NCI-H128 (cell line): ENCODE measurements at regions not wholly inside any gene's neighbourhood (a gene's known extent, or its start where the extent isn't known, plus 50 kb on each side); places are given as distances from the start of the nearest gene placed in this dataset.
A peak's percentile ranks its signal among the peaks of the same experiment; 100 is the strongest.

Source experiments
- DNase-seq: peaks from one replicate; lab custom pipeline; 2025; ENCODE audit not compliant: unreplicated experiment; lab: John Stamatoyannopoulos, UW

- DNase-seq = no peak
Observed at GRCh38 chr11:109914038-109914437, 179.2 kb upstream of the ZC3H12C start.

DNA sequence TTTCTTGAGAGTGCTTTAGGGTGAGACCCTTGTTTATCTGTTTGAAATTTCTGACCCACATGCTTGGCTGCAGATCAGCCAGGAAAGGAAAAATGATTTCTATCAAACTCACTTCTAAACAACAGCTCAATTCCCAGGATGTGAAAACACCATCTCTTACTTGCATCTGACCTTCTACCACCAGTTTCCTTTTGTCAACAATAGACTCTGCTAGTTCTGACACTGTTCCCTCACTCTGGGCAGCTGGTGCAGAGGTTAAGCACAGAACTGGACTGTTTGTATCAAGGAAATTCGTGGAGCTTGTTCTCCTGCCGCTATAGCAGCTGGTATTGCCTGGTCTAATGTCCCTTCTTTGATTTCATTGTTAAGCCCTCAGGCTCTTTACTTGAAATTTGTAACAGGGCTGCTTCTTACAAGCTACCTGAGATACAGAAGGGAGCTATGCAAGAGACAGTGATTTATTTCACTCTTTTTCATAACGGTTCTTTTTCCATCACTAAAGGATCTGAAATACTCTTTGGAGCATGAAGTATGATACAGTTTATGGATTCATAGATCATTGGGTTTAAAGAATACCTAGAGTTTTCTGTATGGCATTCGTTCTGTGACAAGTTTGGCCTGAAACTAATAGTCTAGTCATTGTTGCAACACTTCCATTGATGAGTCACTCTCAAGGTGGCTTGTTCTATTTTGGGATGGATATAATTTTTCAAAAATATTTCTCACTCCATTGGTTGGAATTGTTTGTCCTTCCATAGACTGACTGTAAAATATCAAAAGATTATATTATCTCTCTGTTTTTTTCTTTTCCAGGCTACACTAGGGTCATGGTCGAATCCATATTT is 178.2 kb upstream of the ZC3H12C start:
- DNase-seq = no peak

GRCh38 chr11:109926941-109927340 is 166.3 kb upstream of the ZC3H12C start:
- DNase-seq = no peak

DNA sequence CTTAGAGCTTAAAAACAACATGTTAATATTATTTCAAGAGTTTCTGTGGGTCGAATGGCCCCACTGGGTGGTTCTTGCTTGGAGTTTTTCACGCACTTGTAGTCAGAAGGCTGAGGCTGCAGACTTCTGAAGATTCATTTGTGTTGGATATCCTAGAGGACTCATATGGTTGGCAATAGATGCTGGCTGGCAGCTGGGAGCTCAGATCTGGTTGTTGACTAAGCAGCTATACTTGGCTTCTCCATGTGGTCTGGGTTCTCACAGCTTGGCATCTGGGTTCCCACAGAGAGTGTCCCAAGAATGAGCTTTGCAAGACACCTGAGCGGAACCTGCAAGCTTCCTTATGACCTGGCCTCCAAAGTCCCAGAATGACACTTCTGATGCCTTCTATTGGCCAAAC is 163.9 kb upstream of the ZC3H12C start:
- DNase-seq = no peak

DNA sequence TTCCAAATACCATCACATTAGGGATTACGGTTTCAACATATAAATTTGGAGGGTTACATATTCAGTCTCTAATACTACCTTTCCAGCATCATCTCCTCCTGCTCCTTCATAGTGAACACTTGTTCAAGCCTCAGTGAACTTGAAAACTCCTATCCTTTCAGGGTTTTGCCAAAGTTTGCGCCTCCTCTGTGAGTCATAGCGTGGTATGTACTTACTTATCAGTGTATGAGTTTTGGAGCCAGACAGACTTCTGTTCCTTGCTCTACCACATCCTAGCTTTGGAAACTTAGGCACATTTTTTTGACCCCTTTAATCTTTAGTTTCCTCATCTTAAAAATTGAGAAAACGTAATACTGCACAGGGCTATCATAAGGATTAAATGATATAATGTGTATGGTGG is 160.1 kb upstream of the ZC3H12C start:
- no peak for DNase-seq

DNA sequence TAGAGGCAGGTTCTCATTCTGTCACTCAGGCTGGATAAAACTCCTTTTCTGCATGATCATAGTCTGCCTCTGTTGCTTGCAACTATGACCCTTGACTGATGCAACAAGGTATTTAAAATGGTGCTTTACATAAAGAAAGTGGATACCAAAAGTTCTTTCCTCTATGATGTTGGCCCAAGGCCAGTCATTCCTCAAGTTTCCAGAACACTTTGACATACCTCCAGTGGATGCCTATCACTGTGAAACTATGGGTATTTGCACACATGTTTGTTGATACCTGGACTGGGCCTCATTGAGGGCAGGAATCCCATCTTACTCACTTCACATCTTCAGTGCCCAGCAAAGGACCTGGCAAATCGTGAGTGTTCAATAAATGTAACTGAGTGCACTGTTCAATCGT is 159.0 kb upstream of the ZC3H12C start:
- no peak for DNase-seq

DNA sequence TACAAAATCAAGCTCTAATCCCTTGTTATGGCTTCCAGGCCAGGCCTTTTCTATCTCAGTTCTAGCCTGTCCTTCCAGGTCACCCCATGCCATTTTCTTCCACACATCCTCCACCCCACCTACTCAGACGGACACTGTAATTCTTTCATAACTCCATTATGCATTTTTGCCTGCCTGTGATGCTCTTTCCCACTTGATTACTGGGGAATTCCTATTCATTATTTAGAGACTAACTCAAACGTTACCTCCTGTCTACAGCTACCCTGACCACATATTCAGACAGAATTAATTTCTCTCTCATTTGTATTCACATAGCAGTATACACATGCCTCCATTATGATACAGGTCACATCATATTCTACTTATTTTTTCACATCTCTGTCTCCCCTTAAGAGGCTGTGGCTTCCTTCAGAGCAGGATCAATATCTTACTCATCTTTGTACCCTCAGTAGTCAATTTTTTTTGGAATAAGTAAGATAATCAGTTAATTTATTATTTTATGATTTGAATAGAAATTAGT is 156.5 kb upstream of the ZC3H12C start:
- DNase-seq = no peak

DNA sequence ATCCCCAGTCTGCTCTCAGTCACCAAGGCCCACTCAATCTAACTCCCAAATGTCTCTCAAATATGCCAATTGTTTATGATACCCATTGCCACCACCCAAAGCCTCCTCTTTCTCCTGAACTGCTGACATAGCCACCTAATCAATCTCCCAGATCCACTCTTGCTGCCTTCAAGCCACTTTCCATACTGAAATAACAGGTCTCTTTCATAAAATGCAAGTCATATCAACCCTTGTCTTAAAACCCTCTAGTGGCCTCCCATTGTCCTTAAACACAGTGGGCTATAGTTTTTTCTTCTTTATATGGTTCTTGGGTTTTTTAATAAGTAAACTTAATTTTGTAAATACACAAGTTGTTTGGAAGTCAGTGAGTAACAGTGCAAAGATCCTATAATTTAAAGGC is 155.2 kb upstream of the ZC3H12C start:
- no peak for DNase-seq

DNA sequence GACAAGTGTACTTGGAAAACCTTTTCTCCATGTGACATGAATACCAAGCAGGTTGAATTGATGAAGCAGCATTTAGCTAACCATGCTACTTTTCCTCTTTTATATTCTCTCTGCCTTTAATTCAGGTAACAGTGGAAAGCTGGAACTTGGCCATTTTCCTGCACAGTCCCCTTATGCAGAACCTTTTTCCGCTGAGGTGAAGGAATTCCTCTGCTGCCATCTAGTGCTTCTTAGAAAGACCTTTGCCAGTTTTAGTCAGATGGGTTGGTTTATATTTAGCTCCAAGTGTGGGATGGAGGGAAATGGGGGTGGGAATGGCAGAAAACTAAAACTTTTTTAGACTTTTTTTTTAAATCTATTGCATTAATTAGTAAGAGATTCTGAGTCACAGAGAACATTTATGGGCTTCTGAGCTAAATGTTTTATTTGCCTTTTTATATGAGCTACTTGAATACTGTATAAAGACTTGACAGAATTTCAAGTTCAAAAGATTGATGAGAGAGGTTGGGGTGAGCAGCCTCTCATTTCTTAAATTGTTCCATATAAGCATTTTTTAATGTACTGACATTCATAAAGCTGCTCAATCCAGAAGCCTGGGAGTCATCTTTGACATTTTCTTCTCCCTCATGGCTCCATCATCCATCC is 153.9 kb upstream of the ZC3H12C start:
- peak; percentile 57 for DNase-seq

DNA sequence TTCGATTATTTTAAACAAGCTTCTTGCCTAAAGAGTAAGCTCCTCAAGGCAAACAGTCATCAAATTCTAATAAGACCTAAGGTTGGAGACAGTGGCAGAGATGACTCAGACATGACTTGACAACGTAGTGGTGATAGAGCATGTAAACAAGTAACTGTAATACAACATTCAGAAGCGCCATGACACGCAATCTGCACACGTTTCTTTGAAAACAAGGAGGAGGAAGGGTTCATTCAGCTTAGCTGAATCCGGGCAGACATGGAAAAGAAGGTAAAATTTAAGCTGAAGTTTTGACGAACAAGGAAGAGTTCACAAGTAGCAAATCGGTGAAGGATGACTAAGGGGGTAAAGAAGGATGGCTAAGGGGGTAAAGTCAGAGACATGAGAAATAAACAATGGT is 152.4 kb upstream of the ZC3H12C start:
- no peak for DNase-seq

- DNase-seq = no peak
Observed at GRCh38 chr11:109945626-109946321, 147.4 kb upstream of the ZC3H12C start.

DNA sequence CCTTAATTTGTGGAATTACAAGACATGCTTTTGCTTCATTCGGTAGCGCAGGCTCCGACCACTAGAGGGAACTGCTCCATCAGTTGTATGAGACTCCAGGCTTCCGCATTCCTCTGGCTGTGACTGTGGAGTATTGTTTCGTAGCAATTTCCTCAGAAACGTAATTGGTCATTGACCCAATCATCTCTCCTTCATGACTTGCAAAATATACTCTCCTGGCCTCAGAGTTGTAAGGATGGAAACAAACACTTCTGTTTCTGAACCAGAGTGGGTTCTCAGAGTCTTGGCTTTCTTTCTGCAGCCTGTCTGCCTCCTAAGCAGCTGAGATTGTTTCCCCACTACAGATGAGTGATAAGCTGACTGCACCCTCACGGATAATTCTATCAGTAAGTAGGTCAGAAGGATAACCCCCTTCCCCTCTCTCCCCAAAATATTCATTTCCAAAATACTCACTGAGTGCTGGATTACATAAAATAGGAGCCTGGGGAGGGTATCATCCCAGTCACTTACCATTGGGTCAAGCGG is 146.8 kb upstream of the ZC3H12C start:
- peak; percentile 43 for DNase-seq

DNA sequence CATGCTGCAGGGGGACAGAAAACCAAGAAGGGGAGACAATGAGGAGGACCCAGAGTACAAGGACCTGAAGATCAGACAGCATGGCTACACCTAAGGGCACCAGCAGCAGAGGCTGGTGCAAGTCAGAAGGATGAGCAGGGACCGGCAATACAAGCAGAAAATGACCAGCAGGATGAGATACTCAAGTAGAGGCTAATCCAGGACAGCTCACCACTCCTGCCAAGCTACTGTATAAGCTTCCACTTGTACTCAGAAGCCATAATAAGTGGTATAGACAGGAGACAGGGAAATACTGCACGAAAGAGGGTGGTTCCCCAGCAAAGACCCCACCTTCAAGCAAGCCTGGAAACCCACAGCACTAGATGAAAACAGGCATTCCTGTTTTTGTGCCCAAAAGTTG is 138.7 kb upstream of the ZC3H12C start:
- DNase-seq = no peak

- peak; percentile 12 for DNase-seq
Observed at GRCh38 chr11:109956124-109956793, 136.9 kb upstream of the ZC3H12C start.

- DNase-seq = no peak
Observed at GRCh38 chr11:109957000-109957399, 136.2 kb upstream of the ZC3H12C start.

GRCh38 chr11:109957601-109958000 is 135.6 kb upstream of the ZC3H12C start:
- DNase-seq = no peak

DNA sequence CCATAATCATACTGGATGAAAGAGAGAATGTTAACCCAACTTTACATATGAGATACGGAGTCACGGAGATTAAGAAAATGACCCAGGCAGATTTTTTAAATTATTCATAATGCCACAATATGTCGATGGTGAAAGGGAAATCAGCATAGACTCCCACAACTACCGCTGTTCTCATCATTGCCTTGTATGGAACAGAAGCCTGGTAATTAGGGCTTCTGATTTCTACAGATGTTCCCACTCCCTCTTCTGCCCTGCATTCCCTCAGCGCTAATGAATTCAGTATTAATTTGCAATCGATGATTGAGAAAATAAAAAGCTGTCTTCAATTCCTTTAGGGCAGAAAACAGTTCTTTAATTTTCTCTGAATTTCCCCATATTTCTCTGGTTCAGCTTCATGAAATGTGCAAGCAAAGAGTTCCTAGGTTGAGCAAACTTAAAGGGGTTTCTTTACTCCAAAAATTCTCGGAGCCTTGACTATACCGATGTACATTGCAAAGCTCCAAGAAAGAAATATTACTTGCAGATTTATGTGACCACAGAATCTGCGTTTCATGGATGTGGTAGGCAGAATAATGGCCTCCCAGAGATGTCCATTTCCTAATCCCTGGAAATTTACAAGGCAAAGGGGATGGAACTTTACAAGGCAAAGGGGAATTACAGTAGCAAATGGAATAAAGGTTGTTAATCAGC is 134.9 kb upstream of the ZC3H12C start:
- DNase-seq = no peak

DNA sequence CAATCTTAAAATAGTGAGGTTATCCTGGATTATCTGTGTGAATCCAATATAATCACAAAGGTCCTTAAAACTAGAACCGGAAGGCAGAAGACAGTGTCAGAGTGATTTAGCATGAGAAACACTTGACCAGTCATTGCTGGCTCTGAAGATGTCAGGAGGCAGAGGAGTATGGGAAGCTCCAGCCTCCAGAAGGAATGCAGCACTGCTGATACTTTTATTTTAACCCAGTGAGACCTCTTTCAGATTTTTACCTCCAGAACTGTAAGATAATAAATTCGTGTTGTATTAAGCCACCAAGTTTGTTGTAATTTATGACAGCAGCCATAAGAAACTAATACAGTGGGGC is 134.4 kb upstream of the ZC3H12C start:
- DNase-seq = no peak

DNA sequence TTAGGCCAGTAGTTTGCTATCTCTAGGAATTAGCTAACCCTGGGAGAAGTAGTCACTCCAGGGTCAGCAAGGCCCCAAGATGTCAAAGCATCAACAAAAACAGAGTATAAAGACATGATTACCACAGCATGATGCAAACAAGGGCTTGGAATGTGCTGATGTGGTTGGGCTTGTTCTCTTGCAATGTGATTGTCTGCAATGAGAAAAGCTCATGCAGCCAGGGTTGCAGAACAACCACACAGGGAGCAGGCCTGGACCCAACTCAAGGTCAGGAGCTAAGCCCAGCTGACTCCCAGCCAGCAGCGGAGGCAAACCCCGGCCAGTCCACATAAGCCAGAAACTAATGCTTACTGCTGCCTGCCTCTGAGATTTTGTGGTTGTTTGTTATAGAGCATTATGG is 132.4 kb upstream of the ZC3H12C start:
- no peak for DNase-seq

DNA sequence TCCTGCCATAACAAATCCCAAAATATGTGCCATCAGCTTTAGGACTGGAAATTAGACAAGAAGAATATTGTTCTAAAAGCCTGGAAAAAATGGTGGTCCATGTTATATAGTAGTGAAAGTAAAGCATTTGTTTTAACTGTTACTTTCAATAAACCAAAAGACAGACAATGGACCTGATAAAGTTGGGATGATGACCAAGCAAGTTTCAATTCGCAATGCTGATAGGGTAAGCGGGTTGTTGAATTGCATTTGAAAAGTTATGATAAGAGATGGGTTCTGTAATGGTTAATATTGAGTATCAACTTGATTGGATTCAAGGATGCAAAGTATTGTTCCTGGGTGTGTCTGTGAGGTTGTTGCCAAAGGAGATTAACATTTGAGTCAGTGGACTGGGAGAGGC is 131.9 kb upstream of the ZC3H12C start:
- no peak for DNase-seq

DNA sequence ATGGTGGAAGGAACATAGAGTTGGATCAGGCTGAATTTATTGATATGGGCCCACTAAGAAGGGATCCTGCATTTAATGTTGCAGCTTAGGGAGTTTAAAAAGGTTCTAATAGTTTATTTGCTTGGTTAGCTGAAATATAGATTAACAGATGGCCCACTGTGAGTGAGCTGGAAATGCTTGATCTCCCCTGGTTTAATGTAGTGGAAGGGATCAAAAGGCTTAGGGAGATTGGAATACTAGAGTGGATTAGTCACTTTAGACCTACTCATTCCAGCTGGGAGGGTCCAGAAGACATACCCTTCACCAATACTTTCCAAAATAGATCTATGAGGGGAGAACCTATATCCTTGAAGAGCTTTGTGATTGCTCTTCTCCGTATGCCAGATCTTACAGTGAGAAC is 130.1 kb upstream of the ZC3H12C start:
- DNase-seq = no peak
